CD4-positive, alpha-beta T cell treated with Interleukin-15 for 1 hour (primary cell): ENCODE measurements at regions not wholly inside any gene's neighbourhood (a gene's known extent, or its start where the extent isn't known, plus 50 kb on each side); places are given as distances from the start of the nearest gene placed in this dataset.

Source experiments
- DNase-seq: peaks from one replicate; pipeline ENCODE4 v3.0.0-alpha.2; 2020

DNA sequence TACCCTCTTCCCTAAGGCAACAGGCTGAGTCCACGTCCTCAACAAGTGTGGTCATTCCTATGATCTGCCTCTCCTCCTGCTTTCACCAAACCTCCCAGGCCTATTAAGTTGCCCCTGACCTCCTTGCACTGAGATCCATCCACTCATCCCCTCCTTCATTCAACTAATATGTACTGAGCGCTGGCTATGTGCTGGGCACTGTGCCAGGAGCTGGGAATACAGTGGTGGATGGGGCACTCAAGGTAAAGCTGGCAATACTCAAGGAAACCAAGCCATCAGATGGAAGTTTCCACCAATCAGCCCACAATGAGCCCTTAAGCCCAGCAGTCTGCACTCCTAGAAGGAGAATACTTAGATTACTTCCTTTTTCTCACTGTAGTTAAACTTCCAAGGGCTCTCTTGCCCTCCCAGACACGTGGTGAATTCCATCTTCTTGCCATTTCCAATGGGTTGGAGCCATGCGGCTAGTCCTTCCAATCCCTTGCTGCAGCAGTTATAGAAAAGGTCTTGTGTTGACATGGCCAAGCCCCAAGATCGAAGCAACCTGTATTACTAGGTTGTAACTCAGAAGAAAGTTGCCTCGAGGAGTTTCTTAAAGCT is 279.9 kb upstream of the RUNX1 start:
- DNase-seq = no peak

DNA sequence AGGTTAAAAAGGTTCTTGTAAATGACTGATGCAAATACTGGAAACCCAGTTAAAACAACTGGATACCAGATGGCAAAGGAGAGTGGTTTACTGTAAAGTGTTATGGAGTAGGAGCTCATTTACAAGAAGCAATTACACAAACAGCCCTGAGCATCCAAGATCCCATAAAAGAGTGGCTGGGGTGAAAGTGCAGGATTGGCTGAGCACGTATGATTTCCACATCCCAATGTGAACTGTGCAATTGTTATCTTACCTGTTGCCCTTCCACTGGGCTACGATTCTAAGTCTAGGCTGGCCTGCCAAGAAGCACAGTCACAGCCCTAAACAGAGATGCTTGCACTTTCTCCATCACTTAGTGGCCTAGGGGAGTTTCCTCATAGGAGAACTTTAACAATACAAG is 277.6 kb upstream of the RUNX1 start:
- DNase-seq = no peak

DNA sequence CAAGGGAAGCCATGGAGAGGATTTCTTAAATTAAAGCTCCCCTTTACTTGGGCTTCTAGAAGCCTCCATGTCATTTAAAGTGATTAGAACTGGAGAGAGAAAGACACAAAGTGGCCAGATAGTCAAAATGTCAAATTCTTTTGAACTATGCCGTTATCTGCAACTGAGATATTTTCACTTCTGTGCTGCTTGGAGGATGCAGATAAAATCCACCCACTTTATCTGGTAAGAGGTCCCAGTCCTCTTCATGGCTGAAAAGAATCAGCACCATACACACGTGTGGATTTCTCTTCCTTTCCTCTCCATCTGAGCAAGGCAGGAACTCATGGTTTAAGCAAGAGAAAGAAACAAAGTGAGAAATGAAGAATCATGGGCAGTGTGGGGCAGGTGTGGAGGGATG is 276.9 kb upstream of the RUNX1 start:
- no peak for DNase-seq

DNA sequence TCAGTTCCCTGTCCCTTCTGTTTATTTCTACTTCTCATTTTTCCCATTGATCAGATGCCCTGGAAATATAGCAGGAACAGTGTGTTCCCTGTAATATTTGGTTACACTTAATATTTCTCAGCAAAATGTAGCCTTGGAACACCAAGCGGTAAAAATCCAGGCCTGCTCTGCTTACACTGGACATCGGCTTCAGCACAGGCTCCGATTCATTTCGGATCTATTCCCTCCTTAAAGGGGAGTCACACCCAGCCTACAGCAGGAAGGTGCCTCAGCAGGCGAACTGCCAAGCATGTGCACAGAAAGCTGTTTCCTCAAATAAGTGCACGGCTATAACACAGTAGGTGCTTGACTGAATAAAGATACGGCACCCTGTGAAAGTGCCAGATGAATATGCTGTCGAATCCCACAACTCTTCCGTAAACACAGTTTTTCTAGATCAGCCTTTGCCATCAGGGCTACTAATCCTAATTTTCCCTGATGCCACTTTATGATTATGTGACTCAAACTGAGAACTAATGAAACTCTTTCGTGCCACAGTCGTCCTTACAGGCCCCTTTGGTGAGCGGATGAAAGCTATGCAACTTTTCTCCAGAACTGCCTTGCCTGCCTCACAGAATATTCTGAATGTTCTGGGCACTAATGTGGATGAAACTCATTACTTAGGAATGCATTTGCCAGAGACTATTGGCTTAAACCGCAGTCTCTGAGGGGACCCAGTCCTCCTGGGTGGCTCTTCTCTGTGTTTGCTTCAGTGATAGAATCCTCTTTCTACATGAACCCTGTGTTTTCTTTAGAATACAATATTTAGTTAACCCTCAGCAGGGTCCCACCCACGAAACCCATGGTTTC is 275.5 kb upstream of the RUNX1 start:
- DNase-seq = no peak

DNA sequence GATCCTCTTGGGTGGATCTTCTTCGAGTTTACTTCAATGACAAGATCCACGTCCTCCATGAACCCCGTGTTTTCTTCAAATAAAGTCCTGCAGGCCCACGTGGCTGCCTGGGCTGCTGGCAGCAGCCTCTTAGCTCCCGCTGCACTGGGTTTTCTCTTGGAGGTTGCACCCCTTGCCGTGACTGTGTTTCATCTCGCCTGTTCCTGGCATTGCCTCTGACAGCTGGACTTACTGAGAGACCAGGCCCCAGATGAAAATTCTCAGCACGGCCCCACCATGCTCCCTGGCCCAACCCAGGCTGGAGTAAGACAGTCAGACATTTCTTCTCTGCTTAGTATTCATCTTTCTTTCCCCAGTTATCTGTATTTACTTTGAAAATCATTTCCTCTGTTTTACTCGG is 274.8 kb upstream of the RUNX1 start:
- DNase-seq = no peak

DNA sequence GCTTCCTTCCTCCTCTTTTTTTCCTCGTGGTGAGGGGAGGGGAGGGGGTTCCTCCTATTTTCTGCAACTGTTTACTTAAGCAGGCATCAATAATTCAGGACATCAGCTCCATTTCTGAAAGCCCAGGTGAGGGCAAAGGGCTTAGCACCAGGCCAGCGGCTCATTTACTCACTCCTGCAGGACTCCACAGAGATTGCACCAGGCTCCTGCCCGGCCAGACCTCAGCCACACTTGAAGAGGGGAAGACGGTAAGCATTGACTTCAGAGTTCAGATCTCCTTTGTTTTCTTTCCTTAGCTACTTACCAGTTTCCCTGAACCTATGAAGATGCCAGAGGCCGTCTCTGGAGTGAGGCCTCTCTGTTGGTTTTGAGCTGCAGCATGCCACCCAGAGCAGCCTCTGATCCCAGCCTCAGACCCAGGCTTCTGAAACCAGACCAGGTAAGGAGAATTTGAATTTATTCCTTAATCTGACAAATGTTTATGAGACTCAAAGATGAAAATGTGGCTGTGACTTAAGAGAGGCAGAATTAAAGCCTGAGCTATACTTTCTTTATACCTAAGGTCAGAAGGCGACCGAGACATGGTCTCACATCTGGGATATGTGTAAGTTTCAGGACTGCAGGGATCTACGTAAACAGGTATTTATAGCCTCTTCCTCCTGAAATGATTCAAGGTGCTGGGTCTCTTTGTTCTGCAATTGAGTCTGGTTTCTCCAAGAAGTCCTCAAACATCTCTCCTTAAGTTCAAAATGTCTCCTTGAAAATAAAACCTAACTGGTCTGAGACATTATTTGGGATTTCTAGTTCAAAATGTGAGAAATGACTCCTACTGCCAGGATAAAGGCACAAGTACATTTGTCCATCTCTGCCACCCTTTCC is 272.5 kb upstream of the RUNX1 start:
- no peak for DNase-seq

DNA sequence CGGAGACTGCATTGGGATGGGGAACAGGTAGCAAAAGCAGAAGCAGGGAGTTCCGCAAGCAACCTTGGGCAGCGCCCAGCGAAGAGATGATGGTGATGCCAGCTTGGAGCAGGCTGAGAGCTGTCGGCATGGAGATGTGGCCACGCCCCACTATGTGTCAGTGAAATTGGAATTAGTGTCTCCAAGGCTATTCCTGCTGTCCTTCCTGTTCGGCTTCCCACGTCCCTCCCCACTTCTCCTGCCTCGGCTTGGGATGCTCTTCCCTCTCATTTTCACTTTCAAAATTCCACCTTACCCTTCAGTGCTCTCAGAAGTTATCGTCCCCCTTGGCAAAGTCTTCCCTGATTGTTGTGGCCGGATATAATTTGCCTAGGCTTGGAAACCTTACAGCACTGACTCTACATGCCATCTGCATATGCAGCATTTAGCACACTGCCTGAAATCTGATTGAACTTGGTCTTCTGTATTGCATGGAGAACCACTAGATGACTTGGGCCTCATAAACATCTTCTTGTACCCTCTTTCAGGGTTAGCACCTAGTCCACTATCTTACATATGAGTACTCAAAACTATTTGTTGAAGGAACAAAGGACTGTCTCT is 270.7 kb upstream of the RUNX1 start:
- DNase-seq = no peak

DNA sequence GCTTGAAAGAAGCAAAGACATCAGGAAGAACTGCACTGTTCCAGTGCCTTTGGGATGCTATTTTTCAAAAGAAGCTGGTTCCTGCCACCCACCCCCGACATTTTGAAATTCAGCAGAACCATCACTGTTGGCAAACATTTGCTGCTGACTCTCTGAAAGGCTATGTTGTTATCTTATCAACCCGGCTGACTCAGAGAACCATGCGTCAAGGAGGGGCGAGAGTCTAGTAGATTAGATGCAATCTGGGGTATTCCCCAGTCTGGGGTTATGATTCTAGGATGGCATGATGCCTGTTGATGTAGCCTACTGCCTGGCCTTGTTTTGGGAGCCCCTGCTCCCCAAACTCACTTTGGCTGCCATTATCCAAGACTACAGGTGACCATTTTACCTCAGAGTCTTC is 267.8 kb upstream of the RUNX1 start:
- DNase-seq = no peak

DNA sequence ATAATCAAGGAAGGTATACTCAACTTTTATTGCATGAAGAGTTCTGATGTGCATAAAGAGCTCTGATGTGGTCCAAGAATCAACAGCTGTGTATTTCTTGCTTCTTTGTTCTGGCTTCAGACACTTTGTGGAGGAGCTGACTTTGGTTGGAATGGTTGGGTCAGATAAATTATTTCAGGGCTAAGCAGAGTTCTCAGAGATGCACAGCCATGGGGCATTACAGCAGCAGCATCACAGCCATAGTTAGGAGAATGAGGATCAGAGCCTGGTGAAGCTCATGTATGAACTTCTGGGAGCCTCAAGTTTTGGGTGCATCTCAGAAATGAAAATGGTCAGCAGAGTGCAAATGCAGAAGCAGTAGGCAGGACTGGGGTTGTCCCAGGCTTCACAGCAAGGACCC is 267.4 kb upstream of the RUNX1 start:
- no peak for DNase-seq

DNA sequence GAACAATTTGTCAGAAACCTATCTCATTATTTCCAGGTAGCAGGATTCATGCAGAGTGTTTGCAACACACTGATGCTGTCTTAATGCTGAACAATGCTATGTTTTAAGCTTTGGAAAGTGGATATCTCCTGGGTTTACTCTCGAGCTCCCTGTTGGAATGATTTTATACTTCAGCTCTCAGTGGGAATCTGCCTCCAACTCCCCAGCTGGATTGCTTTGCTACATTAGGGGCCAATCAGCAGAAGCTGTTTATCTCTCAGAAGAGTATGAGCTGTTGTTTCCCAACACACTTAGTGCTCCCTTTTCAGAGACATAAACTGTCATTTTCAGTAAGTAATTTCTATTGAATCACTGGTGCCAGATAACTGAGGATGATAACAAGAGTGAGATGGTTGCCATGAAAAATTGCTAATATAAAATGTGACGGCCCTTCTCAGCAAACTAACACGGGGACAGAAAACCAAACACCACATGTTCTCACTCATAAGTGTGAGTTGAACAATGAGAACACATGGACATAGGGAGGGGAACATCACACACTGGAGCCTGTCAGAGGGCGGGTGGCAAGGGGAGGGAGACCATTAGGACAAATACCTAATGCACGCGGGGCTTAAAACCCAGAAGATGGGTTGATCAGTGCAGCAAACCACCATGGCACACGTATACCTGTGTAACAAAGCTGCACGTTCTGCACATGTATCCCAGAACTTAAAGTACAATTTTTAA is 265.9 kb upstream of the RUNX1 start:
- no peak for DNase-seq

DNA sequence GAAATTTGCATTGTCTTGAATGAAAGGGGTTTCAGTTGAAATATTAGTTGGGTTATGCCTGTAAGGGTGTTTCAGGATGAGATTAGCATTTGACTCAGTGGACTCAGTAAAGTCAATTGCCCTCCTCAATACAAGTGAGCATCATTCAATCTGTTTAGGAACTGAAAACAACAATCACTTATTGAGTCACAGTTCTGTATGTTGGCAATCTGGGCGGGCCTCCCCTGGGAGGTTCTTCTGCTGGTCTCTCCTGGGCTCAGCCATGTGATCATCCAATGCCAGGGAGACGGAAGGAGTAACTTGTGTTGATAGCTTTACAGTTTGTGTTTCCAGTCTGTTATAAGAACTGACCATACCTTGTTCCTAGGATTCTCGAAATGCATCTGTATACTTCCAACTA is 262.9 kb upstream of the RUNX1 start:
- DNase-seq = no peak

DNA sequence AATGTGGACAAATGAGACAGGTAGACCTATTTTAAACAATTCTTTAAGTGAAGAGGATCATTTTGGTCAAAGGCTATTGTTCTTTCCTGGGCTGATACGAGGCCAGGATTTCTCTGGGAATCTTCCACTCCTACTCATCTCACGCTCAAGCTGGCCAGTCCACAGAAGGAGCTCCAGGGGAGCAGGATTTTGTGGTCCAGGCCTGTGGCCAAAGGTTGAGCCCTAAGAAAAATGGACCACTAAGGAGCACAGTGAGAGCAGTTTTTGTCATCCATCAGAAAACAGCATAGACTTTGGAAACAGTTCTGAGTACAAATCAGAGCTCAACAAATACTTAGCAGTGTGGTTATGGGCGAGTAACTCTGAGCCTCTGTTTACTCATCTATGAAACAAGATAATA is 260.2 kb upstream of the RUNX1 start:
- no peak for DNase-seq

DNA sequence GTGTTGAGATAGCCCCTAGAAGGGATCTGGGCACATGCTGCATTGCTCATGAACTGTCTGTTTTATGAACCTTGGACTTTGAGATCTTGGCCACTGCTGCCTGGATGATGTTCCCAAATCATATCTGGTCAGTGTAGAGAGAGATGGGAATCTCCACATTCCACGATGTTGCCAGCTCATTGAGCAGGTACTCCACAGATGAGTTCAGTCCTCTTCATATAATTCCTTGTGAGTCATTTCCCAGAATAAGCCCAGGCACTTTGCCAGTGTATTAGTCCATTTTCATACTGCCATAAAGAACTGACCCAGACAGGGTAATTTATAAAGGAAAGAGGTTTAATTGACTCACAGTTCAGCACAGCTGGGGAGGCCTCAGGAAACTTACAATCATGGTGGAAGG is 254.0 kb upstream of the RUNX1 start:
- no peak for DNase-seq

DNA sequence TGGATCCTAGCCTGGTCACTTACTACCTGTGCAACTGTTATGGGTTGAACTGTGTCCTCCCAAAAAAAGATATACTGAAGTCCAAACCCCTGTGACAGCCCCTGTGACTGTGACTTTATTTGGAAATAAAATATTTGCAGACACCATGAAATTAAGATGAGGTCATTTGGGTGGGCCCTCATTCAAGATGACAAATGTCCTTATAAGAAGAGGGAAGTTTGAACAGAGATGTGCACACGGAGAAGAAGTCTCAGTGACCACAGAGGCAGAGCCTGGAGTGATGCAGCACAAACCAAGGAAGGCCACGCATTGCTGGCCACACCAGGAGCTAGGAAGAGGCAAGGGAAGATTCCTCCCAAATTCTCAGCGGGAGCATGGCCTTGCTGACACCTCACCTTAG is 249.7 kb upstream of the RUNX1 start:
- no peak for DNase-seq

DNA sequence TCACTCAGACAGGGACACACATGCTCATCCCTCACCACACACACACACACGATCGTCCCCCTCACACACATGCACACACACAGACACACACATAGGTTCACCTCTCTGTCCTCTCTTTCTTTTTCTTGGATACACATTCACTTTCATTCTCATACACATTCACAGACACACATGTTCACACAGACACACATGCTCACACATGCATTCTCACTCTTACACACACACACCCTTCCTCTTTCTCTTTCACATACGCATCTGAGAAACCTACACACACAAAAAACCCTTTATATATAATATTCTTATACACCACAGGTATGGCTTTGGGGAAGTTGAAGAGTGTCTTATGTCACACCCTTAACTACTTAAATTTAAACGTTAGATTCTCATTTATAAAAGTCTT is 248.6 kb upstream of the RUNX1 start:
- DNase-seq = no peak

DNA sequence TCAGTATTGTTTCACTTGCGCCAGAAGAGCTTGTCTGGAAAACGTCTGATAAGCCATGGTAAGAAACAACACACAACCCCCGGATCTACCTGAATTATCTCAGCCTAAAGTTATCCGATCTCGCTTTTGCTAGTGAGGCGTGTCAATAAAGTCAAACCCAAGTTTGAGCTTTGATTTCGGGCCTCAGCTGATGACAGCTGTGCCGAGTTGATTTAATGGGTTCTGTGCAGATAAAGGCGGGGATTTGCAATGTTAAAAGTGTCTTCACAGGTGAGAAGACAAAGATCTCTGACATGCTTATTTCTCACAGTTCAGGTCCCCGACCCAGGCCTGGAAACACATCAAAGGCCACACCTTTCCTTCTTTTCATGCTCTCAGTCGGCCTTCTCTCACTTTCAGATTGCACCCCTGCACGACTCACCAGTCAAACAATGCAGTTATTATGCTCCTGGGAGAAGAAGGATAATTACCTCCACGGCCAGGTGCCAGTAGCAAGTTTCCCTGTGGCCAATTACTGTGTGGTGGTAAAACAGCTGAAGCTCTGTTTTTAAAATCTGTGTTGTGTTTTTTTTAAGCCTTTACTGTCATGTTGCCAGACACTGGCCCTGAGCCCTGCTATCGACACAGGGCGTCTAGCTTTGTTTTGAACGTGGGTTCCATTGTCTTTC is 245.3 kb upstream of the RUNX1 start:
- no peak for DNase-seq

DNA sequence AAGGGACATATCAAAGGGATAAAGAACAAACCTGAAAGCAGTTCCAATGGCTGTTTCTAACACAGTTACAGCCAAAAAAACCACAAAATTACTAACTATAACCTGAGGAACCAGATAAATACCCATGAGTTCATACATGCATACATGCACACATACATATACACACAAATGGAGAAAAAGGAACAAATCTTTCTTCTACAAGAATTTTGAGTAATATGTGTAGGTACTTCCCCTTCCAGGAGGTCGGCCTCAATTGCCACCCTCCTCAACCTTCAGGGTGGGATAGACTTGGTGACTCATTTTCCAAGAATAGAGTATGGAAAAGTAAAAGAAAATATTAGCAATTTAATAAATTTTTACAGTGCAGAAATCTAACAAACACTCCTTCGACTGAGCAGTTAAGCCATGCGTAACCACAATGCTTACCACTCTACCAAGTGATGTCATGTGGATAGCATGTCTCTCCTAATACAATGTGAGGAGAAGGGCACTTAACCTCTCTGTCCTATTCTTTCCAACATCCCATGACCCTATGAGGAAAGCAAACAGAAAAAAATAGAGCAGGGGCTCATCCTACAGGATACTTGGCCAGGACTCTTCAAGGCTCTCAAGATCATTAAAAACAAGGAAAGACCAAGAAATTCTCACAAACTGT is 243.0 kb upstream of the RUNX1 start:
- no peak for DNase-seq

DNA sequence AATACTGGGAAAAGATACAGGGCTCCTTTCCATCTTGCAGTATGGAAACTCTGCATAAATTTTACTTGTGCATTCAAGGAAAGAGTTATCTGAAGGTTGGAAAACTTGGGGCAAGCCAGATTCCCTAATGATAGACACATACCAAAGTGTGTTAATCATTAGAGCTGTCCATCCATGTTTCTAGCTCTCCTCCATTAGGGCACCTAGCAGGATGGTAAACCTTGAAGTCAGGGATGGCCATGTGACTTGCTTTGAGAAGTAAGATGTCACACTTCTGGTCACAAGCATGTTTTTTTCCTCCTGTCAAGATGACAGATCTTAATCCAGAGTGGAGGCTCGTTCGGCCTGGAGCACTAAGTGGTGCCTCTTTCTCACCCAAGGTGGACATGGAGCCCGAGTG is 241.9 kb upstream of the RUNX1 start:
- DNase-seq = no peak

DNA sequence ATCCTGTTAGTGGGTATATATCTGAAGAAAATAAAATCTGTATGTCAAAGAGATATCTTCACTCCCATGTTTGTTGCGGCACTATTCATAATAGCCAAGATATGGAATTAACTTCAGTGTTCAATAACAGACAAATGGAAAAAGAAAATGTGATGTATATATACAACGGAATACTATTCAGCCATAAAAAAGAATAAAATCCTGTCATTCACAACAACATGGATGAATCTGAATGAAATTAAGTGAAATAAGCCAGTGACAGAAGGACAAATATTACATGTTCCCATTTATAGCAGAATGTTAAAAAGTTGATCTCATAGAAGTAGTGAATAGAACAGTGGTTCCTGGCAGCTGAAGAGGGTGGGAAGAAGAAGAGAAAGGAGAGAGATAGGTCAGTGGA is 239.1 kb upstream of the RUNX1 start:
- no peak for DNase-seq

DNA sequence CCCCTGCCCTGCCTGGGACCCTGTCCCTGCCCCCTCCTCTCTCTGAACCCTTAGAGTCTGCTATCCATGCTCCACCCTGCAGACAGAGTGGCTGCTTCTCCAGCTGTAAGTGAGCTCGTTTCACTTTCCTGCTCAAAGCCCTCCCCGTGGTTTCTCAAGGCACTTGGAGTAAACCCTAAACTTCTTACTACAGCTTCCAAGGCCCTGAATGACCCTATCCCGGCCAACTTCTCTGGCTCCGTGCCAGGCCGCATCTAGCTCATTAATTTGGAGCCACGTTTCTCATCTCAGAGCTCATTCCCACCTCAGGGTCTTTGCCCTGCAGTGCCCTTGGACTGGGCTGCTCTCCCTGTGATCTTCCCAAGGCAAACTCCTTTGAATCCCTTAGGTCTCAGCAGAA is 235.1 kb upstream of the RUNX1 start:
- DNase-seq = no peak

DNA sequence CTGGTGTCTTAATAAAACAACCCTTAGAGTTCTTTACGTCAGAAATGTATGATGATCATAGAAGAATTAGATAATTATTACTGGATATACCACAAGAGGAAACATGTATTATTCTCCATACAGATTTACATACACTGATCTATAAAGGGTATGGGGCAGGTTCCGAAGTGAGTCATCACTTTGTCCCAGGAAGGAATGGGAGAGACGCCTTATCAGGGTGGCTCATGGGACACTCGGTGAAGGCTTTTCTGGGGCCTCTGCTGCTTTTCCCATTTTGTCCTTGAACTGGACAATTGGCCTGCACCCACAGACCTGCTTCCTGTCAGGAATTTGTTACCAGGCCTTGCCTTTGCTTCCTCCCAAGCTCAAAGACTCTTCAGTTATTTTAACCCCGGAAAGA is 233.8 kb upstream of the RUNX1 start:
- no peak for DNase-seq

DNA sequence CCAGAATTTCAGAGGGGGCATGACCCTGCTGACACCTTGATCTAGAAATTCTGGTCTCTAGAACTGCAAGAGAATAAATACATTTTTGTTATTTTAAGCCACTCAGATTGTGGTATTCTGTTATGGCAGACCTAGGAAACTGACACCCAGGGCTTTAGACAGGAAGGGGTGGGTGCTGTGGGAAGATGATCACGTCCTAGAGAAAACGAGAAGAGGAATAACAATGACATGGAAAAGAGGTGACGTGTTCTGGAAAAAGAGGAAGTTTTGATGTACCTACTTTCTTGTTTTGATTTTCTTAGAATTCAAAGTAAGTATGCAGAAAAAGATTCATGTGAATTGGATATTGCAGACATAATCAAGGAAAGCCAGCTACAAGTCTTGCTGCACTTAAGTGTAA is 232.9 kb upstream of the RUNX1 start:
- DNase-seq = no peak
